H9 (cell line): ENCODE measurements at regions not wholly inside any gene's neighbourhood (a gene's known extent, or its start where the extent isn't known, plus 50 kb on each side); places are given as distances from the start of the nearest gene placed in this dataset.

Experiments used
- DNase-seq: peaks from one replicate; pipeline ENCODE4 v3.0.0-alpha.2; 2017
- H2AFZ ChIP-seq: one replicate; pipeline ENCODE4 v1.6.1; 2013; ENCODE audit warnings: mild to moderate bottlenecking, low read length, control low read depth, moderate library complexity
- H2AK5ac ChIP-seq: 2 replicates; pipeline ENCODE4 v1.6.1; 2013; ENCODE audit warnings: low read length, control low read depth, mixed read lengths; ENCODE audit not compliant: insufficient read length
- H2BK120ac ChIP-seq: one replicate; pipeline ENCODE4 v1.6.1; 2013; ENCODE audit warnings: low read depth, mild to moderate bottlenecking, low read length, control low read depth, inconsistent platforms; ENCODE audit not compliant: poor library complexity, severe bottlenecking
- H2BK12ac ChIP-seq: 2 replicates; pipeline ENCODE4 v1.6.1; 2013; ENCODE audit warnings: low read length, control low read depth, mixed read lengths, low read depth; ENCODE audit not compliant: insufficient read length
- H2BK15ac ChIP-seq: 2 replicates; pipeline ENCODE4 v1.6.1; 2013; ENCODE audit warnings: low read depth, low read length, control low read depth
- H2BK20ac ChIP-seq: one replicate; pipeline ENCODE4 v1.6.1; 2013; ENCODE audit warnings: low read depth, mild to moderate bottlenecking, low read length, control low read depth, inconsistent platforms; ENCODE audit not compliant: poor library complexity, severe bottlenecking
- H2BK5ac ChIP-seq: 2 replicates; pipeline ENCODE4 v1.6.1; 2013; ENCODE audit warnings: low read length, control low read depth, mixed read lengths; ENCODE audit not compliant: insufficient read length
- H3K14ac ChIP-seq: 2 replicates; pipeline ENCODE4 v1.6.1; 2013; ENCODE audit warnings: low read length, control low read depth; ENCODE audit not compliant: insufficient read depth
- H3K18ac ChIP-seq: 2 replicates; pipeline ENCODE4 v1.6.1; 2013; ENCODE audit warnings: low read depth, mild to moderate bottlenecking, mixed read lengths, low read length, control low read depth; ENCODE audit not compliant: insufficient read length
- H3K23ac ChIP-seq: 2 replicates; pipeline ENCODE4 v1.6.1; 2013; ENCODE audit warnings: low read length, control low read depth, mixed read lengths, low read depth; ENCODE audit not compliant: insufficient read length
- H3K23me2 ChIP-seq: 2 replicates; pipeline ENCODE4 v1.6.1; 2013; ENCODE audit warnings: low read depth, mild to moderate bottlenecking, mixed read lengths, low read length, control low read depth; ENCODE audit not compliant: insufficient read length, poor library complexity, severe bottlenecking
- H3K27ac ChIP-seq: 2 replicates; pipeline ENCODE4 v1.5.1; 2013; ENCODE audit warnings: low read length, control low read depth, mixed read lengths, low read depth; ENCODE audit not compliant: insufficient read length
- H3K27me3 ChIP-seq: 2 replicates; pipeline ENCODE4 v1.6.1; 2013; ENCODE audit warnings: low read length, control low read depth, inconsistent platforms; ENCODE audit not compliant: insufficient read depth
- H3K4ac ChIP-seq: 2 replicates; pipeline ENCODE4 v1.6.1; 2013; ENCODE audit warnings: low read depth, mild to moderate bottlenecking, control low read depth, inconsistent platforms, low read length, moderate library complexity
- H3K4me1 ChIP-seq: 2 replicates; pipeline ENCODE4 v1.6.1; 2013; ENCODE audit warnings: low read length, control low read depth, inconsistent platforms; ENCODE audit not compliant: insufficient read depth
- H3K4me2 ChIP-seq: 2 replicates; pipeline ENCODE4 v1.6.1; 2013; ENCODE audit warnings: low read length, control low read depth, mixed read lengths; ENCODE audit not compliant: insufficient read length, insufficient read depth
- H3K56ac ChIP-seq: 2 replicates; pipeline ENCODE4 v1.6.1; 2013; ENCODE audit warnings: low read depth, mild to moderate bottlenecking, mixed read lengths, low read length, control low read depth; ENCODE audit not compliant: insufficient read length
- H3K79me1 ChIP-seq: 2 replicates; pipeline ENCODE4 v1.6.1; 2013; ENCODE audit warnings: low read depth, mild to moderate bottlenecking, moderate library complexity, low read length, control low read depth, inconsistent platforms; ENCODE audit not compliant: insufficient read depth, poor library complexity, severe bottlenecking
- H3K79me2 ChIP-seq: 2 replicates; pipeline ENCODE4 v1.6.1; 2013; ENCODE audit warnings: low read length, control low read depth, inconsistent platforms; ENCODE audit not compliant: insufficient read depth
- H3K9ac ChIP-seq: 2 replicates; pipeline ENCODE4 v1.6.1; 2013; ENCODE audit warnings: low read length, control low read depth, mixed read lengths; ENCODE audit not compliant: insufficient read length; ENCODE audit errors: extremely low read depth
- H3K9me3 ChIP-seq: one replicate; pipeline ENCODE4 v1.6.1; 2013; ENCODE audit warnings: low read depth, low read length, inconsistent platforms; ENCODE audit not compliant: control insufficient read depth
- H3T11ph ChIP-seq: one replicate; pipeline ENCODE4 v1.6.1; 2013; ENCODE audit warnings: mild to moderate bottlenecking, low read length, control low read depth, inconsistent platforms
- H4K20me1 ChIP-seq: one replicate; pipeline ENCODE4 v1.6.1; 2013; ENCODE audit not compliant: control insufficient read depth, insufficient read length, insufficient read depth
- H4K5ac ChIP-seq: 2 replicates; pipeline ENCODE4 v1.6.1; 2013; ENCODE audit warnings: low read depth, mild to moderate bottlenecking, mixed read lengths, low read length, control low read depth; ENCODE audit not compliant: insufficient read length
- H4K8ac ChIP-seq: replicated peaks from 2 replicates; pipeline ENCODE4 v1.6.1; 2013; ENCODE audit warnings: low read length, control low read depth, mixed read lengths, low read depth; ENCODE audit not compliant: insufficient read length
- H4K91ac ChIP-seq: 2 replicates; pipeline ENCODE4 v1.6.1; 2013; ENCODE audit warnings: low read depth, mild to moderate bottlenecking, moderate library complexity, mixed read lengths, low read length, control low read depth; ENCODE audit not compliant: insufficient read length
- H3K27ac Mint-ChIP-seq, 3 experiments: 2 replicates in 2 of 3; 3 replicates in 1 of 3; pipeline ENCODE4 v1.8.0; 2020 to 2021; ENCODE audit warnings: mixed read lengths in 3 of 3, mild to moderate bottlenecking in 1 of 3, moderate library complexity in 1 of 3
- H3K27me3 Mint-ChIP-seq: 2 replicates; pipeline ENCODE4 v1.8.0; 2021; ENCODE audit warnings: low read depth, mild to moderate bottlenecking, moderate library complexity, mixed read lengths
- H3K36me3 Mint-ChIP-seq, 3 experiments: 2 replicates in 2 of 3; 3 replicates in 1 of 3; pipeline ENCODE4 v1.8.0; 2020 to 2021; ENCODE audit warnings: low read depth in 3 of 3, mixed read lengths in 3 of 3; ENCODE audit not compliant: insufficient read depth in 1 of 3
- H3K4me1 Mint-ChIP-seq, 2 experiments: 2 replicates each; pipeline ENCODE4 v1.8.0; 2020; ENCODE audit warnings: mixed read lengths in 2 of 2
- H3K4me3 Mint-ChIP-seq, 2 experiments: 2 replicates in 1 of 2; 3 replicates in 1 of 2; pipeline ENCODE4 v1.8.0; 2020 to 2021; ENCODE audit warnings: mild to moderate bottlenecking in 2 of 2, mixed read lengths in 2 of 2, moderate library complexity in 1 of 2
- H3K9me3 Mint-ChIP-seq, 2 experiments: 2 replicates in 1 of 2; 3 replicates in 1 of 2; pipeline ENCODE4 v1.8.0; 2020; ENCODE audit warnings: mild to moderate bottlenecking in 2 of 2, mixed read lengths in 2 of 2, moderate library complexity in 1 of 2
- WGBS: extraction: QIAGEN DNeasy Blood & Tissue Kit; methylation state at CpG from one replicate; pipeline ENCODE4 v1.1.7; 2013; ENCODE audit warnings: missing lambda C conversion rate, low lambda C conversion rate, mixed read lengths; ENCODE audit not compliant: insufficient read length; ENCODE audit errors: extremely low coverage; 5-methylcytosine and 5-hydroxymethylcytosine counted together
- TF ChIP-seq, protein P1 (sequence below): fragments of 200-600 bp; sonication (generic); conservative IDR thresholded peaks from 3 replicates; pipeline ENCODE4 v1.8.0; 2021; ENCODE audit warnings: antibody characterized with exemption, mild to moderate bottlenecking

DNA sequence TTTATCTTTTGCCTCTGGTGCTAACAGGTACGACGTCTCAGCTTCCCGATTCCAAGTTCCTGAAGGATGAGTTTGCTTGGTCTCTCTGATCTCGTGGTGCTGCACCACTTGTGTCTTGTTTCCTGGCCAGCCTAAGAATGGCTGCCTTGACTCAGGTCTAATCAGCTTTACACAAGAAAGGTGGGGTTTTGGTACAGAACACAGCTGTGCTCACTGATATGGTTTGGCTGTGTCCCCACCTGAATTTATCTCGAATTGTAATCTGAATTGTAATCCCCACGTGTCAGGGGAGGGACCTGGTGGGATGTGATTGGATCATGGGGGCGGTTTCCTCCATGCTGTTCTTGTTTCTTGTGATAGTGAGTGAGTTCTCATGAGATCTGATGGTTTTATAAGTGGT, 305.3 kb upstream of the NOCT start:
- Histone ChIP-seq H3K18ac (no peak overlapping the region), H2BK12ac (no peak overlapping the region), H3K56ac (no peak overlapping the region), H3K27me3 (no peaks in the 10 kb centered on the region), H3K23ac (no peak overlapping the region), H3K27ac (no peak overlapping the region), H4K20me1 (no peaks in the 10 kb centered on the region), H2AFZ (no peak overlapping the region), H2BK120ac (no peak overlapping the region), H3K14ac (no peak overlapping the region), H3K4ac (no peak overlapping the region), H3K4me1 (no peaks in the 10 kb centered on the region), H3K79me2 (no peaks in the 10 kb centered on the region), H2BK15ac (no peak overlapping the region), H2BK5ac (no peak overlapping the region), H3K23me2 (no peaks in the 10 kb centered on the region), H3K4me2 (no peak overlapping the region), H3K79me1 (no peaks in the 10 kb centered on the region), H4K8ac (no peak overlapping the region), H4K91ac (no peak overlapping the region), H2AK5ac (no peak overlapping the region), H3K9ac (no peak overlapping the region), H3K9me3 (no peaks in the 10 kb centered on the region), H4K5ac (no peak overlapping the region), H2BK20ac (no peak overlapping the region), H3T11ph (no peak overlapping the region)
- Mint-ChIP-seq H3K27me3 (no peaks in the 10 kb centered on the region), H3K27ac (no peak overlapping the region), H3K9me3 (no peaks in the 10 kb centered on the region), H3K36me3 (no peaks in the 10 kb centered on the region), H3K4me3 (no peak overlapping the region), H3K4me1 (peaks cover 0 to 6% of the 10 kb centered on the region in 2 experiments; a peak in 2 of 4 replicates)
- WGBS, result no CpG with 5 or more reads among the region's 7 CpGs
- TF ChIP-seq, protein P1, sequence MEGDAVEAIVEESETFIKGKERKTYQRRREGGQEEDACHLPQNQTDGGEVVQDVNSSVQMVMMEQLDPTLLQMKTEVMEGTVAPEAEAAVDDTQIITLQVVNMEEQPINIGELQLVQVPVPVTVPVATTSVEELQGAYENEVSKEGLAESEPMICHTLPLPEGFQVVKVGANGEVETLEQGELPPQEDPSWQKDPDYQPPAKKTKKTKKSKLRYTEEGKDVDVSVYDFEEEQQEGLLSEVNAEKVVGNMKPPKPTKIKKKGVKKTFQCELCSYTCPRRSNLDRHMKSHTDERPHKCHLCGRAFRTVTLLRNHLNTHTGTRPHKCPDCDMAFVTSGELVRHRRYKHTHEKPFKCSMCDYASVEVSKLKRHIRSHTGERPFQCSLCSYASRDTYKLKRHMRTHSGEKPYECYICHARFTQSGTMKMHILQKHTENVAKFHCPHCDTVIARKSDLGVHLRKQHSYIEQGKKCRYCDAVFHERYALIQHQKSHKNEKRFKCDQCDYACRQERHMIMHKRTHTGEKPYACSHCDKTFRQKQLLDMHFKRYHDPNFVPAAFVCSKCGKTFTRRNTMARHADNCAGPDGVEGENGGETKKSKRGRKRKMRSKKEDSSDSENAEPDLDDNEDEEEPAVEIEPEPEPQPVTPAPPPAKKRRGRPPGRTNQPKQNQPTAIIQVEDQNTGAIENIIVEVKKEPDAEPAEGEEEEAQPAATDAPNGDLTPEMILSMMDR, result no peak
- DNase-seq, result no peak
